GM18867 (cell line): ENCODE measurements at regions not wholly inside any gene's neighbourhood (a gene's known extent, or its start where the extent isn't known, plus 50 kb on each side); places are given as distances from the start of the nearest gene placed in this dataset.
"Not testable (repeated sequence)": the region's sequence is repeated elsewhere in the genome, so short reads cannot be mapped to it uniquely, and the experiment has no call there.

Experiments used
- ATAC-seq: cut with Tn5 transposase; IDR thresholded peaks from one replicate; pipeline ENCODE4 v1.9.1; 2021; ENCODE audit warnings: mild to moderate bottlenecking, moderate library complexity; ENCODE audit not compliant: unreplicated experiment

DNA sequence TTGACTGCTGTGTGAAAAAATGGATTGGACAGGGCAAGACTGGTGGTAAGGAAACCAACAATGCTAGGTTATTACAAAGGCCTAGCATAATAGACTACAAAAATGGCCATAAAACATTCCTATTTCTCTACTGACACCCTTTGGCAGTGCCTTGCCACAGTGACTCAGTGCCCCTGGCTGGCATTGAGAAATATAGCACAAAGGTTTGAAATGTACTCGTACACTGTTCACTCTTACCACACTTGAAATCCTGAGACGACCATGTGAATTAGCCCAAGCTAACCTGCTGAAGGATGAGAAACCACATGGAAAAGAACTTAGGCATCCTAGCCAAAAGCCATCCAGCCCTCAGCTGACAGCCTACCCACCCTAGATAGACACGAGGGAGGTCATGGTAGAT, 149.8 kb upstream of the PALMD start:
- no peak for ATAC-seq

DNA sequence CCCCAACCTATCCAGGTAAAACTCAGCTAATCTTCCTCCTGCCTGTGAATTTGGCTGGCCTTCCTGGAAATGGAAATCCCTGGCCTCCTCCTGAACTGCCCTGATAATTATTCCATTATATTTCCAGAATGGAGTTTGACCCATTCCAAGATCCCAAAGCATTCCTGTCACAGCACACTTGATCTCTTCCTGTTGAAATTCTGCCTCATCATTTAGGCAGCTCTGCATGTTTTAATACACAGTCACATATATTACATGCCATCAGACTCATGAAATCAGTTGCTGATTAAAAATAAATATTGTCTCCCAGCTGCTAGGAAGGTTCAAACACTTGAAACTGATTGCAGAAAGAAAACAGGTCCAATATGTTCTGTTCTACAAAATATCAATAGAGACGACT, 148.2 kb upstream of the PALMD start:
- no peak for ATAC-seq

DNA sequence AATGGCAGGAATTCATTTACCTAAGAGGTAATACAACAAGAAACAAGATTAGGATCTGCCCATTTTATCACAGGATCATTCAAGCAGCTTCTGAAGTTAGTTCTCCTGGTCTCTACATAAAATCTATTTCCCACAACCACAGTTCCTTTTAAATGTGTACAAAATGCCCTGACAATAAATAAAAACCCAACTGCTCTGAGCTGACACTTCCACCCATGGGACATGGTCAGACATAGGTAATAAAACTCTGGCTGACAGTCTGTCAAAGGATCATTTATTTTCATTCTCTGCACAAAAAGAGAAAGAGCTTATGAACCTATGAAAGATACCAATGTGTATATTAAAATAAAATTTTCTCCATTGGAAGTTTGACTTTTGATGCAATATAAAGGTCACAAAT, 145.4 kb upstream of the PALMD start:
- ATAC-seq: no peak

DNA sequence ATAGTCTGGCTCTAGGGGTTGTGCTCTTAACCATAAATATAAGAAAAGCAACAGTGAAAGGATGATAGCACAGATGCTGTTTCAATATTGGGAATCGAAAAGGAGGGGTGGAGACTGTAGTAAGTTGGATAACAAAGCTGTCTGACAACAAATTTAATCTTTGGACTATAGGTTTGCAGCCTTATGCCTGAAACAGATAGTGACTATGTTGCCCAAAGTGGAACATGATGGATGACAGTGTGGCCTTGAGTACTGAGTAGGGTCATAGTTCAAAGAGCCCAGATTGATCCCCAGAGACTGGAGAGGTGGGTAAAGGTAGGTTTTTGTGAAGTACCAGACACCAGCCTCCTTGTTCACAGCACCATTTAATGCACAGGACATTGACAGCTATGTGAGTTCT, 144.0 kb upstream of the PALMD start:
- no peak for ATAC-seq

DNA sequence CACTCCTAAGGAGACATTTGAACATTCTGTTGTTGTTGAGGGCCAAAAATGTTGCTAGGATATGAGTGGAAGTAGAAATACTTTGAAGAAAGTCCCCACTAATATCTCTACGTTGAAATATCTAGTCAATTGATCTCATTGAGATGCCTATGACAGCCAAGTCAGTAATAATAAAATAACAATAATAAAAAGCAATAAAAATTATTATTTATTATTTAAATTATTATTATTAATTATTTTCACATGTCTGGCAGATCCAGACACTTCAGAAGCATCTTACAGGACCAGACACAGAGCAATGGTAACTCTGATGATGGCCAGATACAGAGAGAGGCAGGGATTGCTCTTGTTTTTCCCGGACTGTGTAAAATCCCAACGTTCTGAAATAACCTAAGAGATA, 143.5 kb upstream of the PALMD start:
- no peak for ATAC-seq

DNA sequence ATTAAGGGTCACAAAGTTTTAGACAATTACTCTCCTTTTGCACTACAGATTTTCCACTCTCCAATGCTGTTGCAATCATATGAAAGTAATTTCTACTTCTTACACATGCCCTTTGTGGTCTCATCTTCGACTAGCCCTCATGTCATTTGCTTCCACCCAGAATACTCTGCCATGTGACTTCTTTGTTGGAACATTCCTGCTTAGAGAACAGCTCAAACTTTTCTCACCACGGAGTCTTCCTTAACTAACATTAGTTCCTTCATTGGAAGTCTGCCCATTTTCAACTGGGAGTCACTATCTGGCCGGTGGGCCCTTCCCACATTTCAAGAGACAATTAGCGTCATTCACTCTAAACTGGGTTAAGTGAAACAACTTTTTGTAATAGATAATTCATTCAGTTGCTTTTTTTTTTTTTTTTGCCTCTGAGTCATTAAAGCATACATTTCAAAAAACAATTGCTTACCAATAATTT, 142.6 kb upstream of the PALMD start:
- no peak for ATAC-seq

DNA sequence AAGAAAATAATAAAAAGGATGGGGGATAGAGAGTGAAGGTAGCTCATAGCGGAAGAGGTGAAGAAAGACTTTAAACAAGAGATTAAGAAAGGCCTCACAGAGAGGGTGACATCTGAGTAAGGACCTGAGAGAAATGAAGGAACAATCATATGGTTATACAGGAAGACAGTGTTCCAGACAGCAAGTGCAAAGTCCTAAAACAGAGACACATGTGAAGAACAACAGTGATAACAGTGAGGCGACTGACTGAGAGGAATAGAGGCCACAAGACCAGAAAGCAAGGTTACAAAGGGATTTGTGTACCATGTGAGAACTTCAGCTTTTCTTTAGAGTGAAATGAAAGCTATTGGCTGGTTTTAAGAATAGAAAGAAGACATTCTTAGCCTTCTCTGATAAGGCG, 141.6 kb upstream of the PALMD start:
- ATAC-seq: no peak

DNA sequence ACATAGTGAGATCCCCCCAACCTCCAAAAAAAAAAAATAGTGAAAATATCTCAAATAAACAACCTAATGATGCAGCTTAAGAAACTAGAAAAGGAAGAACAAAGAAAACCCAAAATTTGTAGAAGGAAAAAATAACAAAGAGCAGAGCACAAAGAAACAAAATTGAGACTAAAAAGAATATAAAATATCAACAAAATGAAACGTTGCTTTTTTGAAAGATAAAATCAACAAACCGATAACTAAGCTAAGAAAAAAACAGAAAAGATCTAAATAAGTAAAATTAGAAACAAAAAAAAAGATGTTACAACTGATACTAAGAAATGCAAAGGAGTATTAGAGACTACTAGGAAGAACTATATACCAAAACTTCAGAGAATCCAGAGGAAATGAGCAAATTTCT, 139.3 kb upstream of the PALMD start:
- no peak for ATAC-seq

DNA sequence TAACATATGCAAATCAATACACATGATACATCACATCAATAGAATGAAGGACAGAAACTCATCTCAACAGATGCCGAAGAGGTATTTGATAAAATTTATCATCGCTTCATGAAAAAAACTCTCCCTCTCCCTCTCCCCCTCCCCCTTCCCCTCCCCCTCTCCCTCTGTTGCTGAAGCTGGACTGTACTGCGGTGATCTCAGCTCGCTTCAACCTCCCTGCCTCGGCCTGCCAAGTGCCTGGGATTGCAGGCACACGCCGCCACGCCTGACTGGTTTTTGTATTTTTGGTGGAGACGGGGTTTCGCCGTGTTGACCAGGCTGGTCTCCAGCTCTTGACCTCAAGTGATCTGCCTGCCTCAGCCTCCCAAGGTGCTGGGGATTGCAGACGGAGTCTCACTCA, 138.5 kb upstream of the PALMD start:
- not testable (repeated sequence) for ATAC-seq

DNA sequence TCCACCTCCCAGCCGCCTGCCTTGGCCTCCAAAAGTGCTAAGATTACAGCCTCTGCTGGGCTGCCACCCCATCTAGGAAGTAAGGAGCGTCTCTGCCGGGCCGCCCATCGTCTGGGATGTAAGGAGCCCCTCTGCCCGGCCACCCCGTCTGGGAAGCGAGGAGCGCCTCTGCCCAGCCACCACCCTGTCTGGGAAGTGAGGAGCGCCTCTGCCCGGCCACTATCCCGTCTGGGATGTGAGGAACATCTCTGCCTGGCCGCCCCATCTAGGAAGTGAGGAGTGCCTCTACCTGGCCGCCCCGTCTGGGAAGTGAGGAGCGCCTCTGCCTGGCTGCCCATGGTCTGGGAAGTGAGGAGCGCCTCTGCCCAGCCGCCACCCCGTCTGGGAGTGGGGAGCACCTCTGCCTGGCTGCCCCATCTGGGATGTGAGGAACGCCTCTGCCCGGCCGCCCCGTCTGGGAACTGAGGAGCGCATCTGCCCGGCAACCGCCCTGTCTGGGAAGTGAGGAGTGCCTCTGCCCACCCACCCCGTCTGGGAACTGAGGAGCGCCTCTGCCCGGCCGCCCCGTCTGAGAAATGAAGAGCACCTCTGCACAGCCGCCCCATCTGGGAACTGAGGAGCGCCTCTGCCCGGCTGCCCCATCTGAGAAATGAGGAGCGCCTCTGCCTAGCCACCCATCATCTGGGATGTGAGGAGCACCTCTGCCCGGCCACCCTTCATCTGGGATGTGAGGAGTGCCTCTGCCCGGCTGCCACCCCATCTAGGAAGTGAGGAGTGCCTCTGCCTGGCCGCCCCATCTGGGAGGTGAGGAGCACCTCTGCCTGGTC, 137.8 kb upstream of the PALMD start:
- ATAC-seq: no peak

DNA sequence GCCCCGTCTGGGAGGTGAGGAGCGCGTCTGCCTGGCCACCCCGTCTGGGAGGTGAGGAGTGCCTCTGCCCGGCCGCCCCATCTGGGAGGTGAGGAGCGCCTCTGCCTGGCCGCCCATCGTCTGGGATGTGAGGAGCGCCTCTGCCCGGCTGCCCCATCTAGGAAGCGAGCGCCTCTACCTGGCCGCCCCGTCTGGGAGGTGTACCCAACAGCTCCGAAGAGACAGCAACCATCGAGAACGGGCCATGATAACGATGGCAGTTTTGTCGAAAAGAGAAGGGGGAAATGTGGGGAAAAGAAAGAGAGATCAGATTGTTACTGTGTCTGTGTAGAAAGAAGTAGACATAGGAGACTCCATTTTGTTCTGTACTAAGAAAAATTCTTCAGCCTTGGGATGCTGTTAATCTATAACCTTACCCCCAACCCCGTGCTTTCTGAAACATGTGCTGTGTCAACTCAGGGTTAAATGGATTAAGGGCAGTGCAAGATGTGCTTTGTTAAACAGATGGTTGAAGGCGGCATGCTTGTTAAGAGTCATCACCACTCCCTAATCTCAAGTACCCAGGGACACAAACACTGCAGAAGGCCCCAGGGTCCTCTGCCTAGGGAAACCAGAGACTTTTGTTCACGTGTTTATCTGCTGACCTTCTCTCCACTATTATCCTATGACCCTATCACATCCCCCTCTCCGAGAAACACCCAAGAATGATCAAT, 137.0 kb upstream of the PALMD start:
- ATAC-seq: not testable (repeated sequence)

DNA sequence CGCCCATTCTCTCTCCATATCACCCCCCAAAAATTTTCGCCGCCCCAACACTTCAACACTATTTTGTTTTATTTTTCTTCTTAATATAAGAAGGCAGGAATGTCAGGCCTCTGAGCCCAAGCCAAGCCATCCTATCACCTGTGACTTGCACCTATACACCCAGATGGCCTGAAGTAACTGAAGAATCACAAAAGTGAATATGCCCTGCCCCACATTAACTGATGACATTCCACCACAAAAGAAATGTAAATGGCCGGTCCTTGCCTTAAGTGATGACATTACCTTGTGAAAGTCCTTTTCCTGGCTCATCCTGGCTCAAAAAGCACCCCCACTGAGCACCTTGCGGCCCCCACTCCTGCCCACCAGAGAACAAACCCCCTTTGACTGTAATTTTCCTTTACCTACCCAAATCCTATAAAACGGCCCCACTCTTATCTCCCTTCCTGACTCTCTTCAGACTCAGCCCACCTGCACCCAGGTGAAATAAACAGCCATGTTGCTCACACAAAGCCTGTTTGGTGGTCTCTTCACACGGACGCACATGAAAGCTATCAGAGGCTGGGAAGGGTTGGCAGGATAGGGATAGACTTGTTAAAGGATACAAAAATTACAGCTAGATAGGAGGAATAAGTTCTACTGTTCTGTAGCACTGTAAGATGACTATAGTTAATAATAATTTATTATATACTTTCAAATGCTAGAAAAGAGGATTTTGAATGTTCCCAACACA, 130.9 kb upstream of the PALMD start:
- not testable (repeated sequence) for ATAC-seq

DNA sequence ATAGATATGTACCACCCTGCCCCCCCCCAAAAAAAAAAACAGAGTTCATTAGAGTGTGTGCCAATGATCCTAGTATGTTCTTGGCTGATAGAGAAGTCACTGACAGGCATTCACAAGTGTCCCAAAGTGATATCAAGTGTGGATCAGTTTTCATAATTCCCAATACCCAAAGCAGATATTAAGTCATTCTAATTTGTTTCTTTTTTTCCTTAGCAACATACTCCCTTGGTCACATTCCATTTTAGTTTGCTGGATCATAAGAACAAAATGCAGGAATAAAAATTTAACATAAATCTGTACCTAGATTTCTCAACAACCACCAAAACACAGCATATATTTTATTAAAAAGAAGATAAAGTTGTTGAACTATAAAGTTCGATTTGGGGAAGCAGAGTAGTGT, 129.8 kb upstream of the PALMD start:
- ATAC-seq: no peak

DNA sequence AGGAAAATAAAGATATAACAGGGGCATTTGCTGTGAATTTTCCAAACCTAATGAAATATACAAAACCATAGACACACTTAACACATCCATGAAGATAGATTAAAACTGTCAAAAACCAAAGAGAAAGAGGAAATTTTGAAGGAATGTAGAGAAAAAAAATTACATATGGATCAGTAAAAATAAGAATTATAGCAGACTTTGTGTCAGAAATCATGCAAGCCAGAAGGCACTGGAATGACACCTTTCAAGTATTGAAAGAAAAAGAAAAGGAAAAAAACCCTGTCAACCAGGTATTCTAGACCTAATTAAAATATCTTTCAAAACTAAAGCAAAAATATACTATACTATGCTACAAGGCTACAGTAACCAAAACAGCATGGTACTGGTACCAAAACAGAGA, 125.8 kb upstream of the PALMD start:
- no peak for ATAC-seq

DNA sequence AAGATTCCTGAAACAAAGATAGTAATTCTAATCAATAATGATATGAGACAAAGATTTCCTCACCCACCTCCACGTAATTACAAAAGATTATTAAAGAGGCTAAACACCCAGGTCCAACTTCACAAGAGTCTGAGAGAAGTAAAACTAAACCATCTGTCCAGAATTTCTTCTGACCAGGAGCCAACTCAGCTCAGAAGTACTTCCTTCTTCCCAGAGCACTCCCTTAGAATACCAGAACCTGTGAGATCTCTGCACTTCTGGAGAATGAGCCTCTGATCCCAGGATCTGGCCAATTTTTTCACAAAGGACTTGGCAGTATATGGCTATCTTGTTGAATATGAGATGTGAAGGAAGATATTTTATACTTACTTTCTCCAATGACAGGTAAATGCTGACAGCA, 120.6 kb upstream of the PALMD start:
- no peak for ATAC-seq

DNA sequence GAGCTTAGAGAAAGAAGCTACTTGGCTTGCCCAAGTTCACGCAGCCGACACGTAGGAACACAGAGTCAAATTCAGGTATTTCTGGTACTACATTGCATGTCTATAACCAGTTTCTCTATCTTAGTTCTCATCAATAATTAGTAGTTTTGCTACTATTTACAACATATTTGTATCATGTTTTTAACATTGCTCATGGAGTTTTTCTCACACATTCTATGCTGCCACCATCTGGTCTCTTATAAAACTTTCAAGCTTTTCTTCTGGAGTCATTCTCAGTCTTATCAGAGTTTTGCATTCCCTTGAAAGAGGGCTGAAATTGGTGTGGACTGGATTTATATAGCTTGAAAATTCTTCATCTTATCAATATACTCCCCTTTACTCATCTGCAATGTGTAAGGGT, 118.8 kb upstream of the PALMD start:
- no peak for ATAC-seq

DNA sequence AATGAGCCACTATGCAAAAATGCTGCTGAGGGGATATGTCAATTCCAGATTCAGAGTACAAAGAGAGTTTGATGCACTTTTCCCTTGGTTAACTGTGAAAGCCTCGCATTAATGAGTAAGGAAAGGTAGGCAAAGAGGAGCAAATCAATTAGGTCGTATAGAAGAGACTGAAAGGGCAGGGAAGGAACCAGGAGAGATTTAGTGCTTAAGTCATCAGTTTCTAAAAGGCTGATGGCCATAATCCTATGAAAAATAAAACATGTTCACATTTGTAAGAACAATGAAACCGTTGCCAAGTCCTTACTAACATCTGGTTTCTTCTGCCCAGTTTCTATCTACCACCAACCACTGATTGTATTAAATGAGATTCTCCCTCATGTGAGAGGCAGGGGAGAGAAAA, 118.4 kb upstream of the PALMD start:
- no peak for ATAC-seq

DNA sequence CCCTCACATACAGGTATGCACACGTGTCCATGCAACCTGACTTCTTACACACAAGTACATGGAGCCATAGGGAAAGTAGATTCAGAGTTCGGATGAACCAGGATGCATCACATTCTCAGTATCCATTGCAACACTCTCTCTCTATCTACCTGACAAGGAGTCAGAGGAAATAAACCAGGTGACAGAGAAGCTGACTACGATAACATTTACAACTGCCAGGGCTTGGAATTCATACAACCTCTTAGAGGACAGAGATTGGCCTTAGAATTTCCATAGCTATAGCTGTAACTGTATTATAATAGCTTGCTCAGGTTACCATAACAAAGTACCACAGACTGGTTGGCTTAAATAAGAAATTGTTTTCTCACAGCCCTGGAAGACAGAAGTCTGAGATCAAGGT, 116.9 kb upstream of the PALMD start:
- no peak for ATAC-seq

DNA sequence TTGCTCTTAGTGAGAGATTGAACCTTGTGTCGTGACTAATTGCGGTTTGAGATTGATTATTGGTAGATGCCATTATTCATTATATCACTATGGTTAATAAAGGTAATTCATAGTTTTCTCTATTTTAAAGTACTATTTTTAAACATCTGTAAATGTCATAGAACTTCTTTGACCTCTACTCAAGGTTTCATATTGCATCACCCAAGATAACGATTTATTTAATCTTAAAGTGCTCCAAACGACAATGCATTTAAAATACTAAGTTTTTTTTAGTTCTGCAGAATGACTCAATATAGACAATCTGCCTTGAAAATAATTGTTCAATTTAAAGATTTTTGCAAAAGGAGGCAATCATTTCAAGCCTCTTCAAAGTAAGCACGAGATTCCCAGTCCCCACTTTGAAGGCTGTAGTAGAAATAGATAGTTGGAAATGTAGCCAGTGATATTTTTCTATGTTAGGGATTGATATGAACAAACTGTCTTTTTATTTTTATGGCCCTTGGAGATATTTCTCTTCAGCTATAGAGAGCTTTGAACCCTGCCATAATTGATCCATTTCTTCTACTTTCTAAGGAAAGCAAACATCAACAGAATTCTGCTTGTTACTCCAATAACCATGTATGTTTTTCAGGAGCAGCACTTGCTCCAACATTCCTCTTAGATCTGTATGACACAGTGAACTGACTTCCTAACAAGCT, 114.2 kb upstream of the PALMD start:
- ATAC-seq: no peak

DNA sequence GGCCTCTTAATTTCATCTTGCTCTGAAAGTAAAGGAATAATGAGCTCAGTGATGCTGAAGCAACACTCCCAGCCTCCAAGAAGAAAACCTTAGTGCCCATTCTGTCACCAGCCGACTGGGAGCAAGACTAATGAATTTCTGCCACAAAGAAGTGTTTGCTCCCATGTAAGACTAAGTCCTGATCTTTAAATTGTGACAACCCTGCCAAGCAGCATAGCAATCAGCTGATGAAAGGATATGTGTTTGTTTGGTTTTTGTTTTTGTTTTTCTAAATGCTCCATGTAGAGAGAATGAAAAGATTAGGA, 113.7 kb upstream of the PALMD start:
- no peak for ATAC-seq

DNA sequence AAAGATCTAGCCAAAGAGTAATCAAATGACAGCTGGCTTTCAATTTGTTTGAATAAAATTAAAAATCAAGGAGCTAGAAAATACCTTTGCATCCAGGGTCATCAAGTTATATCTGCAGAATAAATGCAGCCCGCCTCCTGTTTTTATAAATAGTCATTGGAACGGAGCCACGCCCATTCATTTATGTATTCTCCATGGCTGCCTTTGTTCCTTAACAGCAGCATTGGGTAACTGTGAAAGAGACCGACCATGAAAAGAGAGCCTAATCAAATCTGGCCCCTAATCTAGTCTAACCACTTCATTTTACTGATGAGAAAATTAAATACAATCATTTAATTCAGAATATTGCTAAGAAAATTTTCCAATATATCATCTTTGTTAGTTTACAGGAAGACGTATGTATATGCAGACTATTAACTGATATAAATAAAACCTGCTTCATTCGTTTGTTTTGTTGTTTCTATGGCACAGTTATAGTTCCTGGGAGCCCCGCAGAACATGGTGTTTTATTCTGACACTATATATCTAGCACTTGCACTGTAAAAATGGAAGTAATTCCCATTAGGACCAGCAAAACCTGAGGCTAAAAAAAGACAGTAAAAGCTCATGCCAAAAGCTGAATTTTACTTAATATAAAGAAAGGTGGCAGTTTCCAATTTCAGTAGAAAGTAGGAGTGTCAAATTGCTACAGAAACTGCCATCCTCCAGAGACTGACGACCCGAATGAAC, 111.8 kb upstream of the PALMD start:
- ATAC-seq: no peak
